B cell (primary cell): ENCODE measurements at regions not wholly inside any gene's neighbourhood (a gene's known extent, or its start where the extent isn't known, plus 50 kb on each side); places are given as distances from the start of the nearest gene placed in this dataset.

ENCODE experiments used
- ATAC-seq: fragments of 200-7000 bp; cut with Tn5 transposase; one replicate; pipeline ENCODE4 v1.10.0; 2021; ENCODE audit warnings: low read depth, mild to moderate bottlenecking, moderate number of reproducible peaks, moderate library complexity
- CTCF ChIA-PET: fragments of 350-600 bp; sonication (Branson Sonifier 250); formaldehyde crosslinking; loops from one replicate; lab custom pipeline; 2021; ENCODE audit warnings: antibody characterized with exemption, inconsistent platforms; lab: Charles Lee
- POLR2A ChIA-PET: fragments of 350-600 bp; sonication (Branson Sonifier 250); formaldehyde crosslinking; loops from one replicate; lab custom pipeline; 2021; ENCODE audit warnings: antibody characterized with exemption; lab: Charles Lee
- DNase-seq: peaks from one replicate; pipeline ENCODE4 v3.0.0; 2013
- H2AFZ ChIP-seq: 2 replicates; pipeline ENCODE4 v1.6.1; 2012; ENCODE audit warnings: mild to moderate bottlenecking, low read depth, low read length; ENCODE audit not compliant: insufficient read depth, poor library complexity, severe bottlenecking
- H3K27ac ChIP-seq, 2 donors: 1 replicate in 1 of 2; 2 replicates in 1 of 2; pipeline ENCODE4 v1.5.1; 2012 to 2013; ENCODE audit warnings: low read length in 2 of 2, mild to moderate bottlenecking in 2 of 2, moderate library complexity in 1 of 2
- H3K27me3 ChIP-seq, 4 experiments: fragments of 200-600 bp in 1 of 4; sonication (generic) in 1 of 4; replicated peaks in 1 of 4; 1 replicate in 2 of 4; 2 replicates in 2 of 4; pipeline versions ENCODE4 v1.6.1 to v1.7.0; 2013 to 2016; ENCODE audit warnings: low read length in 3 of 4, mild to moderate bottlenecking in 2 of 4, mixed read lengths in 1 of 4, moderate library complexity in 1 of 4; ENCODE audit not compliant: insufficient read depth in 4 of 4, control insufficient read depth in 3 of 4; ENCODE audit errors: control extremely low read depth in 1 of 4
- H3K36me3 ChIP-seq, 2 experiments: replicated peaks in 1 of 2; 1 replicate in 1 of 2; 2 replicates in 1 of 2; pipeline versions ENCODE4 v1.6.1 to v1.7.1; 2013; ENCODE audit warnings: low read length in 1 of 2; ENCODE audit not compliant: insufficient read depth in 2 of 2, control insufficient read depth in 1 of 2; ENCODE audit errors: control extremely low read depth in 1 of 2, extremely low read depth in 1 of 2
- H3K4me1 ChIP-seq, 2 donors: fragments of 200-600 bp in 1 of 2; sonication (generic) in 1 of 2; 1 replicate in 1 of 2; 2 replicates in 1 of 2; pipeline versions ENCODE4 v1.5.1 to v1.6.1; 2013 to 2017; ENCODE audit warnings: low read length in 2 of 2; ENCODE audit not compliant: control insufficient read depth in 2 of 2, insufficient read depth in 2 of 2
- H3K4me2 ChIP-seq: replicated peaks from 2 replicates; pipeline ENCODE3; 2012; ENCODE audit warnings: mild to moderate bottlenecking, low read depth, low read length; ENCODE audit not compliant: poor library complexity, severe bottlenecking
- H3K4me3 ChIP-seq, 5 experiments: fragments of 200-600 bp in 1 of 5; sonication (generic) in 1 of 5; 1 replicate in 3 of 5; 2 replicates in 2 of 5; pipeline versions ENCODE4 v1.5.1 to v1.7.0; 2011 to 2016; ENCODE audit warnings: low read length in 4 of 5, mild to moderate bottlenecking in 4 of 5, low read depth in 2 of 5, control low read depth in 1 of 5, moderate library complexity in 1 of 5; ENCODE audit not compliant: insufficient read depth in 1 of 5; ENCODE audit errors: control extremely low read depth in 1 of 5, extremely low read depth in 1 of 5
- H3K79me2 ChIP-seq: fragments of 200-600 bp; sonication (generic); one replicate; pipeline ENCODE4 v1.6.0; 2016; ENCODE audit warnings: low read length; ENCODE audit not compliant: control insufficient read depth, insufficient read depth
- H3K9ac ChIP-seq: fragments of 200-600 bp; sonication (generic); 2 replicates; pipeline ENCODE4 v1.6.1; 2017; ENCODE audit warnings: mild to moderate bottlenecking, low read length, moderate library complexity
- H3K9me3 ChIP-seq, 3 donors: one replicate each; pipeline versions ENCODE4 v1.6.1 to v1.7.1; 2013; ENCODE audit warnings: low read length in 2 of 3; ENCODE audit not compliant: control insufficient read depth in 2 of 3, insufficient read depth in 1 of 3; ENCODE audit errors: control extremely low read depth in 1 of 3
- H4K20me1 ChIP-seq: 2 replicates; pipeline ENCODE4 v1.6.0; 2012; ENCODE audit warnings: mild to moderate bottlenecking, low read length; ENCODE audit not compliant: insufficient read depth, control insufficient read depth, poor library complexity, severe bottlenecking
- H3K27ac Mint-ChIP-seq: one replicate; pipeline ENCODE4 v1.8.0; 2021; ENCODE audit warnings: mixed read lengths
- H3K27me3 Mint-ChIP-seq: one replicate; pipeline ENCODE4 v1.8.0; 2021; ENCODE audit warnings: mixed read lengths
- H3K4me1 Mint-ChIP-seq: one replicate; pipeline ENCODE4 v1.8.0; 2021; ENCODE audit warnings: mixed read lengths
- H3K4me3 Mint-ChIP-seq: one replicate; pipeline ENCODE4 v1.8.0; 2021; ENCODE audit warnings: mixed read lengths
- H3K9me3 Mint-ChIP-seq: one replicate; pipeline ENCODE4 v1.8.0; 2022; ENCODE audit warnings: mixed read lengths; ENCODE audit not compliant: insufficient read depth
- CTCF ChIP-seq: fragments of 200-600 bp; IDR thresholded peaks from one replicate; pipeline ENCODE4 v1.8.0; 2022; ENCODE audit warnings: antibody characterized with exemption, mild to moderate bottlenecking
- EZH2 ChIP-seq: IDR thresholded peaks from 2 replicates; pipeline ENCODE4 v1.6.1; 2012; ENCODE audit warnings: borderline replicate concordance, low read depth, mild to moderate bottlenecking, moderate library complexity, low read length; ENCODE audit not compliant: insufficient read depth, poor library complexity, severe bottlenecking
- WGBS: methylation state at CpG from one replicate; pipeline ENCODE4 v1.1.5; 2013; ENCODE audit warnings: missing lambda C conversion rate; ENCODE audit not compliant: insufficient coverage; 5-methylcytosine and 5-hydroxymethylcytosine counted together
- intact Hi-C: fragments of 100-400 bp; cut with micrococcal nuclease; formaldehyde crosslinking; loops from one replicate; pipeline ENCODE4 v1.10.0; 2022

- Histone ChIP-seq H3K79me2 (no peaks in the 10 kb centered on the region), H4K20me1 (no peaks in the 10 kb centered on the region), H3K36me3 (no peaks in the 10 kb centered on the region), H3K4me3 (no peak overlapping the region), H3K27me3 (no peaks in the 10 kb centered on the region), H3K4me1 (peaks cover 0 to 7% of the 10 kb centered on the region in 2 donors), H2AFZ (no peak overlapping the region), H3K27ac (no peak overlapping the region), H3K4me2 (no peak overlapping the region), H3K9me3 (peaks cover 0 to 3% (median 0%) of the 10 kb centered on the region in 3 donors), H3K9ac (no peak overlapping the region)
- ChIA-PET POLR2A (no interaction called here), CTCF (no interaction called here)
- TF ChIP-seq EZH2 (no peak), CTCF (no peak)
- WGBS, result 100% methylated on average over 1 of the region's 1 CpG
- Mint-ChIP-seq H3K27ac (no peak overlapping the region), H3K27me3 (no peaks in the 10 kb centered on the region), H3K9me3 (no peaks in the 10 kb centered on the region), H3K4me3 (no peak overlapping the region), H3K4me1 (peaks cover 10% of the 10 kb centered on the region)
- intact Hi-C loops, result no loop called here
- DNase-seq (no peak), ATAC-seq (no peak)
Observed at GRCh38 chr4:56234098-56234497, 153.2 kb downstream of the AASDH start.

GRCh38 chr4:56231410-56231809 lies 155.9 kb downstream of the AASDH start:
- Histone ChIP-seq H3K27me3 (no peaks in the 10 kb centered on the region), H4K20me1 (no peaks in the 10 kb centered on the region), H3K36me3 (no peaks in the 10 kb centered on the region), H3K27ac (no peak overlapping the region), H3K9ac (no peak overlapping the region), H3K4me2 (no peak overlapping the region), H3K4me3 (no peak overlapping the region), H2AFZ (no peak overlapping the region), H3K79me2 (no peaks in the 10 kb centered on the region), H3K9me3 (peaks cover 0 to 3% (median 0%) of the 10 kb centered on the region in 3 donors), H3K4me1 (peaks cover 0 to 7% of the 10 kb centered on the region in 2 donors)
- POLR2A ChIA-PET, result no interaction called here
- CTCF ChIA-PET, result no interaction called here
- Mint-ChIP-seq H3K4me3 (no peak overlapping the region), H3K4me1 (peaks cover 10% of the 10 kb centered on the region), H3K27ac (no peak overlapping the region), H3K27me3 (no peaks in the 10 kb centered on the region), H3K9me3 (no peaks in the 10 kb centered on the region)
- WGBS, result 80% methylated on average over 1 of the region's 3 CpGs
- DNase-seq (no peak), ATAC-seq (no peak)
- TF ChIP-seq CTCF, result no peak
- no peak for TF ChIP-seq EZH2
- intact Hi-C loops, result no loop called here
